Thyroid gland (tissue), 4 donors: ENCODE measurements at regions not wholly inside any gene's neighbourhood (a gene's known extent, or its start where the extent isn't known, plus 50 kb on each side); places are given as distances from the start of the nearest gene placed in this dataset.

ENCODE experiments used
- CTCF ChIP-seq, 6 experiments: fragments of 200-600 bp in 3 of 6; fragments of 450-650 bp in 3 of 6; sonication (generic) in 3 of 6; IDR thresholded peaks; one replicate each; pipeline ENCODE4 v1.5.1; 2016 to 2019; ENCODE audit warnings: antibody characterized with exemption in 6 of 6, mild to moderate bottlenecking in 2 of 6, inconsistent platforms in 1 of 6, moderate library complexity in 1 of 6
- POLR2A ChIP-seq, 2 donors: fragments of 450-650 bp; IDR thresholded peaks; one replicate each; pipeline ENCODE4 v1.6.1; 2017; ENCODE audit warnings: antibody characterized with exemption in 2 of 2, mild to moderate bottlenecking in 2 of 2, moderate library complexity in 1 of 2

GRCh38 chr9:120109242-120109641 is 470.7 kb downstream of the CDK5RAP2 start:
- TF ChIP-seq CTCF (IDR thresholded peaks at IDR 0.05) (no peak), POLR2A (IDR thresholded peaks at IDR 0.05) (no peak)
